ENCODE measurements at regions not wholly inside any gene's neighbourhood (a gene's known extent, or its start where the extent isn't known, plus 50 kb on each side); places are given as distances from the start of the nearest gene placed in this dataset.
"Not testable (repeated sequence)": the region's sequence is repeated elsewhere in the genome, so short reads cannot be mapped to it uniquely, and the experiment has no call there.

- no peak for DNase-seq (ENCODE audit: low spot score)
Observed at GRCh38 chr5:169531631-169532030, 51.9 kb upstream of the SPDL1 start.

- no peak for DNase-seq (ENCODE audit: low spot score)
Observed at GRCh38 chr5:169527863-169528262, 55.7 kb upstream of the SPDL1 start.

- DNase-seq (ENCODE audit: low spot score), result no peak
Observed at GRCh38 chr5:169527066-169527465, 56.5 kb upstream of the SPDL1 start.

GRCh38 chr5:169522851-169523250 lies 60.7 kb upstream of the SPDL1 start:
- no peak for DNase-seq (ENCODE audit: low spot score)

GRCh38 chr5:169521366-169521983 lies 62.1 kb upstream of the SPDL1 start:
- no peak for DNase-seq (ENCODE audit: low spot score)

- DNase-seq (ENCODE audit: low spot score), result no peak
Observed at GRCh38 chr5:169519358-169519757, 64.2 kb upstream of the SPDL1 start.

- not testable (repeated sequence) for DNase-seq (ENCODE audit: low spot score)
Observed at GRCh38 chr5:169518779-169519178, 64.8 kb upstream of the SPDL1 start.

GRCh38 chr5:169512385-169512784 lies 71.2 kb upstream of the SPDL1 start:
- no peak for DNase-seq (ENCODE audit: low spot score)

- DNase-seq (ENCODE audit: low spot score), result no peak
Observed at GRCh38 chr5:169511708-169512107, 71.9 kb upstream of the SPDL1 start.

- DNase-seq (ENCODE audit: low spot score), result no peak
Observed at GRCh38 chr5:169507051-169507450, 76.5 kb upstream of the SPDL1 start.

- no peak for DNase-seq (ENCODE audit: low spot score)
Observed at GRCh38 chr5:169503886-169504285, 79.7 kb upstream of the SPDL1 start.

GRCh38 chr5:169499990-169500505 lies 83.5 kb upstream of the SPDL1 start:
- no peak for DNase-seq (ENCODE audit: low spot score)

- no peak for DNase-seq (ENCODE audit: low spot score)
Observed at GRCh38 chr5:169496878-169497277, 86.7 kb upstream of the SPDL1 start.

GRCh38 chr5:169494941-169495548 lies 88.5 kb upstream of the SPDL1 start:
- DNase-seq (ENCODE audit: low spot score), result no peak

GRCh38 chr5:169494383-169494935 lies 89.1 kb upstream of the SPDL1 start:
- no peak for DNase-seq (ENCODE audit: low spot score)

GRCh38 chr5:169474226-169474625 lies 109.3 kb upstream of the SPDL1 start:
- no peak for DNase-seq (ENCODE audit: low spot score)

- DNase-seq (ENCODE audit: low spot score), result no peak
Observed at GRCh38 chr5:169472544-169472943, 111.0 kb upstream of the SPDL1 start.

- DNase-seq (ENCODE audit: low spot score), result no peak
Observed at GRCh38 chr5:169471021-169471420, 112.6 kb upstream of the SPDL1 start.

- no peak for DNase-seq (ENCODE audit: low spot score)
Observed at GRCh38 chr5:169467041-169467771, 116.4 kb upstream of the SPDL1 start.

- DNase-seq (ENCODE audit: low spot score), result no peak
Observed at GRCh38 chr5:169460896-169461295, 122.7 kb upstream of the SPDL1 start.

GRCh38 chr5:169460123-169460522 lies 123.5 kb upstream of the SPDL1 start:
- no peak for DNase-seq (ENCODE audit: low spot score)

- DNase-seq (ENCODE audit: low spot score), result no peak
Observed at GRCh38 chr5:169458221-169458620, 125.4 kb upstream of the SPDL1 start.

GRCh38 chr5:169450464-169450863 lies 133.1 kb upstream of the SPDL1 start:
- DNase-seq (ENCODE audit: low spot score), result no peak
